Activated gamma-delta T cell treated with Interleukin-2 at 50 U/mL for 16 hours (primary cell): ENCODE measurements at regions not wholly inside any gene's neighbourhood (a gene's known extent, or its start where the extent isn't known, plus 50 kb on each side); places are given as distances from the start of the nearest gene placed in this dataset.

Source experiments
- DNase-seq: peaks from one replicate; pipeline ENCODE4 v3.0.0-alpha.2; 2020

- DNase-seq = no peak
Measured at GRCh38 chr3:94179059-94179458, 116.2 kb downstream of the NSUN3 start.

- no peak for DNase-seq
Measured at GRCh38 chr3:94183551-94183950, 120.7 kb downstream of the NSUN3 start.

- no peak for DNase-seq
Measured at GRCh38 chr3:94184781-94185180, 121.9 kb downstream of the NSUN3 start.

- no peak for DNase-seq
Measured at GRCh38 chr3:94185753-94186152, 122.9 kb downstream of the NSUN3 start.

GRCh38 chr3:94187697-94188096 is 124.8 kb downstream of the NSUN3 start:
- DNase-seq = no peak

- no peak for DNase-seq
Measured at GRCh38 chr3:94195381-94195780, 132.5 kb downstream of the NSUN3 start.

- no peak for DNase-seq
Measured at GRCh38 chr3:94206291-94206690, 143.4 kb downstream of the NSUN3 start.

GRCh38 chr3:94210256-94210655 is 147.4 kb downstream of the NSUN3 start:
- DNase-seq = no peak

GRCh38 chr3:94217406-94217805 is 154.5 kb downstream of the NSUN3 start:
- no peak for DNase-seq

GRCh38 chr3:94220426-94220825 is 157.6 kb downstream of the NSUN3 start:
- no peak for DNase-seq

GRCh38 chr3:94221829-94222228 is 159.0 kb downstream of the NSUN3 start:
- no peak for DNase-seq

- DNase-seq = no peak
Measured at GRCh38 chr3:94225148-94225865, 162.4 kb downstream of the NSUN3 start.

GRCh38 chr3:94226078-94226477 is 163.2 kb downstream of the NSUN3 start:
- no peak for DNase-seq

GRCh38 chr3:94232921-94233320 is 170.1 kb downstream of the NSUN3 start:
- no peak for DNase-seq

- DNase-seq = no peak
Measured at GRCh38 chr3:94234177-94234788, 171.4 kb downstream of the NSUN3 start.

GRCh38 chr3:94241986-94242385 is 179.1 kb downstream of the NSUN3 start:
- no peak for DNase-seq

- DNase-seq = no peak
Measured at GRCh38 chr3:94246171-94246570, 183.3 kb downstream of the NSUN3 start.

- DNase-seq = no peak
Measured at GRCh38 chr3:94248042-94248441, 185.2 kb downstream of the NSUN3 start.

- DNase-seq = peak; percentile 47
Measured at GRCh38 chr3:94249491-94250079, 186.7 kb downstream of the NSUN3 start.

- no peak for DNase-seq
Measured at GRCh38 chr3:94251566-94251965, 188.7 kb downstream of the NSUN3 start.

GRCh38 chr3:94252316-94252715 is 189.5 kb downstream of the NSUN3 start:
- DNase-seq = no peak

- no peak for DNase-seq
Measured at GRCh38 chr3:94256888-94257813, 194.3 kb downstream of the NSUN3 start.

- DNase-seq = no peak
Measured at GRCh38 chr3:94258851-94259250, 196.0 kb downstream of the NSUN3 start.
